ENCODE measurements at regions not wholly inside any gene's neighbourhood (a gene's known extent, or its start where the extent isn't known, plus 50 kb on each side); places are given as distances from the start of the nearest gene placed in this dataset.

GRCh38 chr5:17878541-17878940, 244.3 kb downstream of the TAF11L14 start:
- Histone ChIP-seq H3K27ac (ENCODE audit: low read length) (no peak overlapping the region), H2AFZ (ENCODE audit: low read depth, low read length) (no peak overlapping the region), H3K79me2 (ENCODE audit: insufficient read depth, low read length) (no peaks in the 10 kb centered on the region), H3K4me2 (ENCODE audit: insufficient read depth, low read length) (no peak overlapping the region), H3K9me3 (ENCODE audit: insufficient read depth, low read length, severe bottlenecking) (no peaks in the 10 kb centered on the region), H3K27me3 (ENCODE audit: insufficient read depth, low read length, poor library complexity) (no peaks in the 10 kb centered on the region), H3K36me3 (ENCODE audit: insufficient read depth, low read length) (no peaks in the 10 kb centered on the region), H4K20me1 (ENCODE audit: insufficient read depth, low read length) (no peaks in the 10 kb centered on the region), H3K9ac (ENCODE audit: low read depth, low read length) (no peak overlapping the region), H3K4me3 (ENCODE audit: low read depth in 1 of 2, low read length in 2 of 2) (no peak overlapping the region), H3K4me1 (ENCODE audit: insufficient read depth, low read length) (no peaks in the 10 kb centered on the region)
- TF ChIP-seq EZH2 (IDR thresholded peaks at IDR 0.05; ENCODE audit: borderline replicate concordance, low read depth, low read length, severe bottlenecking) (no peak), CTCF (IDR thresholded peaks at IDR 0.05; ENCODE audit: borderline replicate concordance, extremely low read depth, low read length, poor library complexity, severe bottlenecking) (no peak)
- ATAC-seq (ENCODE audit: insufficient read depth, low read depth), result no peak
- no peak for DNase-seq

GRCh38 chr5:17879276-17879675, 245.0 kb downstream of the TAF11L14 start:
- no peaks in the 10 kb centered on the region for H3K4me1 ChIP-seq (ENCODE audit: insufficient read depth, low read length)
- H3K27ac ChIP-seq (ENCODE audit: low read length), result no peak overlapping the region
- H3K9ac ChIP-seq (ENCODE audit: low read depth, low read length), result no peak overlapping the region
- H3K27me3 ChIP-seq (ENCODE audit: insufficient read depth, low read length, poor library complexity), result no peaks in the 10 kb centered on the region
- no peaks in the 10 kb centered on the region for H4K20me1 ChIP-seq (ENCODE audit: insufficient read depth, low read length)
- H3K36me3 ChIP-seq (ENCODE audit: insufficient read depth, low read length), result no peaks in the 10 kb centered on the region
- TF ChIP-seq EZH2 (IDR thresholded peaks at IDR 0.05; ENCODE audit: borderline replicate concordance, low read depth, low read length, severe bottlenecking), result no peak
- TF ChIP-seq CTCF (IDR thresholded peaks at IDR 0.05; ENCODE audit: borderline replicate concordance, extremely low read depth, low read length, poor library complexity, severe bottlenecking), result no peak
- no peak overlapping the region for H3K4me2 ChIP-seq (ENCODE audit: insufficient read depth, low read length)
- H3K9me3 ChIP-seq (ENCODE audit: insufficient read depth, low read length, severe bottlenecking), result no peaks in the 10 kb centered on the region
- ATAC-seq (ENCODE audit: insufficient read depth, low read depth), result no peak
- H3K79me2 ChIP-seq (ENCODE audit: insufficient read depth, low read length), result no peaks in the 10 kb centered on the region
- no peak overlapping the region for H3K4me3 ChIP-seq (ENCODE audit: low read depth in 1 of 2, low read length in 2 of 2)
- no peak overlapping the region for H2AFZ ChIP-seq (ENCODE audit: low read depth, low read length)
- DNase-seq, result no peak

GRCh38 chr5:17880869-17881268, 246.6 kb downstream of the TAF11L14 start:
- H3K79me2 ChIP-seq (ENCODE audit: insufficient read depth, low read length), result no peaks in the 10 kb centered on the region
- no peak for ATAC-seq (ENCODE audit: insufficient read depth, low read depth)
- H2AFZ ChIP-seq (ENCODE audit: low read depth, low read length), result no peak overlapping the region
- no peak overlapping the region for H3K27ac ChIP-seq (ENCODE audit: low read length)
- H3K4me1 ChIP-seq (ENCODE audit: insufficient read depth, low read length), result no peaks in the 10 kb centered on the region
- no peak for TF ChIP-seq EZH2 (IDR thresholded peaks at IDR 0.05; ENCODE audit: borderline replicate concordance, low read depth, low read length, severe bottlenecking)
- TF ChIP-seq CTCF (IDR thresholded peaks at IDR 0.05; ENCODE audit: borderline replicate concordance, extremely low read depth, low read length, poor library complexity, severe bottlenecking), result no peak
- H3K9ac ChIP-seq (ENCODE audit: low read depth, low read length), result no peak overlapping the region
- H3K4me3 ChIP-seq (ENCODE audit: low read depth in 1 of 2, low read length in 2 of 2), result no peak overlapping the region
- no peak for DNase-seq
- H4K20me1 ChIP-seq (ENCODE audit: insufficient read depth, low read length), result no peaks in the 10 kb centered on the region
- H3K27me3 ChIP-seq (ENCODE audit: insufficient read depth, low read length, poor library complexity), result no peaks in the 10 kb centered on the region
- no peaks in the 10 kb centered on the region for H3K36me3 ChIP-seq (ENCODE audit: insufficient read depth, low read length)
- no peak overlapping the region for H3K4me2 ChIP-seq (ENCODE audit: insufficient read depth, low read length)
- no peaks in the 10 kb centered on the region for H3K9me3 ChIP-seq (ENCODE audit: insufficient read depth, low read length, severe bottlenecking)

All from DND-41 (cell line).